HUES64 (cell line): ENCODE measurements at regions not wholly inside any gene's neighbourhood (a gene's known extent, or its start where the extent isn't known, plus 50 kb on each side); places are given as distances from the start of the nearest gene placed in this dataset.
A peak's percentile ranks its signal among the peaks of the same experiment; 100 is the strongest.
"Not testable (repeated sequence)": the region's sequence is repeated elsewhere in the genome, so short reads cannot be mapped to it uniquely, and the experiment has no call there.

Experiments used
- H3K27ac ChIP-seq: 2 replicates; pipeline ENCODE4 v1.7.0; 2013; ENCODE audit warnings: low read depth, low read length, inconsistent platforms
- H3K27me3 ChIP-seq: 2 replicates; pipeline ENCODE4 v1.6.1; 2013; ENCODE audit warnings: mild to moderate bottlenecking, low read length; ENCODE audit not compliant: insufficient read depth
- H3K36me3 ChIP-seq: 2 replicates; pipeline ENCODE4 v1.6.1; 2013; ENCODE audit warnings: mild to moderate bottlenecking, low read length; ENCODE audit not compliant: insufficient read depth
- H3K4me1 ChIP-seq: 2 replicates; pipeline ENCODE4 v1.6.1; 2013; ENCODE audit warnings: mild to moderate bottlenecking, low read length, moderate library complexity; ENCODE audit not compliant: insufficient read depth
- H3K4me3 ChIP-seq: 2 replicates; pipeline ENCODE4 v1.5.1; 2013; ENCODE audit warnings: mild to moderate bottlenecking, low read length, moderate library complexity
- H3K9ac ChIP-seq: 2 replicates; pipeline ENCODE4 v1.6.1; 2013; ENCODE audit warnings: mild to moderate bottlenecking, low read depth, low read length
- H3K9me3 ChIP-seq: 2 replicates; pipeline ENCODE4 v1.6.1; 2013; ENCODE audit warnings: low read depth, low read length; ENCODE audit not compliant: insufficient read depth
- WGBS: fragments of 150-250, 120-280 bp; methylation state at CpG from one replicate; pipeline ENCODE4 v1.1.7; 2013; ENCODE audit warnings: missing lambda C conversion rate; 5-methylcytosine and 5-hydroxymethylcytosine counted together

- not testable (repeated sequence) for H3K9me3 ChIP-seq, H3K4me3 ChIP-seq
Observed at GRCh38 chrX:139342594-139342991, 187.9 kb upstream of the F9 start.

GRCh38 chrX:139341855-139342593 lies 188.5 kb upstream of the F9 start:
- not testable (repeated sequence) for H3K9me3 ChIP-seq, H3K27me3 ChIP-seq, H3K36me3 ChIP-seq
- Histone ChIP-seq H3K27ac (peak overlapping the region; percentile 89), H3K4me1 (peaks cover 20% of the 10 kb centered on the region), H3K4me3 (peak overlapping the region; percentile 29; the same call in 1 of the 2 replicates), H3K9ac (peak overlapping the region; percentile 59)
- WGBS, result 3% methylated on average over 19 of the region's 21 CpGs

More at GRCh38 chrX:139342594-139342991, 187.9 kb upstream of the F9 start:
- WGBS, result no CpG with 5 or more reads among the region's 4 CpGs
- Histone ChIP-seq H3K4me1 (peaks cover 20% of the 10 kb centered on the region), H3K27ac (peak overlapping the region; percentile 85)
- H3K36me3 ChIP-seq, H3K27me3 ChIP-seq, H3K9ac ChIP-seq: not testable (repeated sequence)

- Histone ChIP-seq H3K9ac (no peak overlapping the region), H3K27me3 (no peaks in the 10 kb centered on the region), H3K9me3 (no peaks in the 10 kb centered on the region), H3K27ac (no peak overlapping the region), H3K4me1 (no peaks in the 10 kb centered on the region), H3K36me3 (no peaks in the 10 kb centered on the region), H3K4me3 (no peak overlapping the region)
- WGBS, result 100% methylated on average over 2 of the region's 2 CpGs
Observed at GRCh38 chrX:139332441-139332840, 198.1 kb upstream of the F9 start.

GRCh38 chrX:139327355-139327754 lies 203.2 kb upstream of the F9 start:
- H3K27ac ChIP-seq, result no peak overlapping the region
- H3K4me1 ChIP-seq, result no peaks in the 10 kb centered on the region
- H3K27me3 ChIP-seq, result no peaks in the 10 kb centered on the region
- H3K9ac ChIP-seq, result no peak overlapping the region
- H3K4me3 ChIP-seq, result no peak overlapping the region
- H3K9me3 ChIP-seq, result no peaks in the 10 kb centered on the region
- no peaks in the 10 kb centered on the region for H3K36me3 ChIP-seq

- Histone ChIP-seq H3K27me3 (no peaks in the 10 kb centered on the region), H3K27ac (no peak overlapping the region), H3K36me3 (no peaks in the 10 kb centered on the region), H3K4me3 (no peak overlapping the region), H3K4me1 (no peaks in the 10 kb centered on the region), H3K9me3 (no peaks in the 10 kb centered on the region), H3K9ac (no peak overlapping the region)
- 90% methylated on average over 2 of the region's 2 CpGs for WGBS
Observed at GRCh38 chrX:139324756-139325155, 205.8 kb upstream of the F9 start.

GRCh38 chrX:139320661-139321354 lies 209.7 kb upstream of the F9 start:
- H3K36me3 ChIP-seq, H3K4me3 ChIP-seq, H3K27me3 ChIP-seq, H3K9me3 ChIP-seq, H3K4me1 ChIP-seq, H3K9ac ChIP-seq, H3K27ac ChIP-seq: not testable (repeated sequence)
- 98% methylated on average over 36 of the region's 38 CpGs for WGBS

GRCh38 chrX:139306675-139307074 lies 223.9 kb upstream of the F9 start:
- not testable (repeated sequence) for H3K27me3 ChIP-seq, H3K27ac ChIP-seq, H3K4me3 ChIP-seq, H3K9ac ChIP-seq, H3K9me3 ChIP-seq, H3K36me3 ChIP-seq, H3K4me1 ChIP-seq

GRCh38 chrX:139304471-139304870 lies 226.1 kb upstream of the F9 start:
- H3K9me3 ChIP-seq, result 0 out of 2 replicates have a peak, but pooled peaks cover 6% of the 10 kb centered on the region

GRCh38 chrX:139299309-139299708 lies 231.2 kb upstream of the F9 start:
- H3K9me3 ChIP-seq, result no peaks in the 10 kb centered on the region
- no peaks in the 10 kb centered on the region for H3K36me3 ChIP-seq
- H3K9ac ChIP-seq, result no peak overlapping the region
- no peak overlapping the region for H3K27ac ChIP-seq
- H3K4me3 ChIP-seq, result no peak overlapping the region
- H3K4me1 ChIP-seq, result no peaks in the 10 kb centered on the region
- no peaks in the 10 kb centered on the region for H3K27me3 ChIP-seq

More at GRCh38 chrX:139304471-139304870, 226.1 kb upstream of the F9 start:
- Histone ChIP-seq H3K4me3 (no peak overlapping the region), H3K36me3 (no peaks in the 10 kb centered on the region), H3K4me1 (no peaks in the 10 kb centered on the region), H3K9ac (no peak overlapping the region), H3K27ac (no peak overlapping the region), H3K27me3 (no peaks in the 10 kb centered on the region)
- 88% methylated on average over 2 of the region's 3 CpGs for WGBS

- no peaks in the 10 kb centered on the region for H3K4me1 ChIP-seq
- H3K4me3 ChIP-seq, result no peak overlapping the region
- no peak overlapping the region for H3K9ac ChIP-seq
- H3K9me3 ChIP-seq, result no peaks in the 10 kb centered on the region
- H3K36me3 ChIP-seq, result no peaks in the 10 kb centered on the region
- H3K27me3 ChIP-seq, result no peaks in the 10 kb centered on the region
- no peak overlapping the region for H3K27ac ChIP-seq
Observed at GRCh38 chrX:139298437-139298836, 232.1 kb upstream of the F9 start.

- no peak overlapping the region for H3K4me3 ChIP-seq
- H3K4me1 ChIP-seq, result no peaks in the 10 kb centered on the region
- H3K9ac ChIP-seq, result no peak overlapping the region
- H3K27ac ChIP-seq, result no peak overlapping the region
- no peaks in the 10 kb centered on the region for H3K9me3 ChIP-seq
- 91% methylated on average over 1 of the region's 1 CpG for WGBS
- no peaks in the 10 kb centered on the region for H3K27me3 ChIP-seq
- H3K36me3 ChIP-seq, result no peaks in the 10 kb centered on the region
Observed at GRCh38 chrX:139297638-139298037, 232.9 kb upstream of the F9 start.
